SK-N-SH (cell line): ENCODE measurements at regions not wholly inside any gene's neighbourhood (a gene's known extent, or its start where the extent isn't known, plus 50 kb on each side); places are given as distances from the start of the nearest gene placed in this dataset.

Source experiments
- CTCF ChIA-PET: fragments of 300-600, 350-600 bp; formaldehyde crosslinking; extraction: SDS; loops from one replicate; lab custom pipeline; 2021; lab: Yijun Ruan, JAX
- POLR2A ChIA-PET: fragments of 350-600 bp; sonication (Branson Sonifier 250); formaldehyde crosslinking; extraction: SDS; loops from one replicate; lab custom pipeline; 2020; ENCODE audit warnings: antibody characterized with exemption, inconsistent platforms; lab: Yijun Ruan, JAX
- DNase-seq: peaks from one replicate; pipeline ENCODE4 v3.0.0; 2012
- H2AFZ ChIP-seq: fragments of 200-600 bp; sonication (generic); 2 replicates; pipeline ENCODE4 v1.8.1; 2016; ENCODE audit warnings: antibody characterized with exemption, mild to moderate bottlenecking, low read depth
- H3F3A ChIP-seq: fragments of 200-600 bp; sonication (generic); replicated peaks from 2 replicates; pipeline ENCODE3; 2016; ENCODE audit warnings: antibody characterized with exemption, mild to moderate bottlenecking; ENCODE audit not compliant: insufficient read depth
- H3K27ac ChIP-seq, 2 experiments: fragments of 200-500 bp in 1 of 2; fragments of 200-600 bp in 1 of 2; sonication (Bioruptor generic) in 1 of 2; sonication (generic), shearing (Covaris generic) in 1 of 2; 2 replicates each; pipeline versions ENCODE4 v1.5.1 to v1.6.1; 2014 to 2016; ENCODE audit warnings: low read depth in 2 of 2, inconsistent platforms in 1 of 2, low read length in 1 of 2, mild to moderate bottlenecking in 1 of 2, mixed read lengths in 1 of 2
- H3K27me3 ChIP-seq: fragments of 200-600 bp; sonication (generic), shearing (Covaris generic); 2 replicates; pipeline ENCODE4 v1.6.1; 2016; ENCODE audit warnings: mixed run types; ENCODE audit not compliant: insufficient read depth
- H3K36me3 ChIP-seq, 2 experiments: fragments of 200-500 bp in 1 of 2; fragments of 200-600 bp in 1 of 2; sonication (Bioruptor generic) in 1 of 2; sonication (generic) in 1 of 2; replicated peaks in 1 of 2; 2 replicates each; pipeline versions ENCODE3 to v1.5.1; 2014 to 2016; ENCODE audit warnings: low read length in 1 of 2, mild to moderate bottlenecking in 1 of 2; ENCODE audit not compliant: insufficient read depth in 2 of 2, control insufficient read depth in 1 of 2
- H3K4me1 ChIP-seq, 2 experiments: fragments of 200-500 bp in 1 of 2; fragments of 200-600 bp in 1 of 2; sonication (Bioruptor generic) in 1 of 2; sonication (generic), shearing (Covaris generic) in 1 of 2; 2 replicates each; pipeline versions ENCODE4 v1.5.1 to v1.6.1; 2014 to 2016; ENCODE audit warnings: low read depth in 1 of 2, low read length in 1 of 2, mixed run types in 1 of 2; ENCODE audit not compliant: insufficient read depth in 2 of 2, control insufficient read depth in 1 of 2
- H3K4me2 ChIP-seq: fragments of 200-600 bp; sonication (generic), shearing (Covaris generic); 2 replicates; pipeline ENCODE4 v1.6.1; 2017; ENCODE audit warnings: mixed run types
- H3K4me3 ChIP-seq, 2 experiments: fragments of 200-500 bp in 1 of 2; fragments of 200-600 bp in 1 of 2; sonication (Bioruptor generic) in 1 of 2; sonication (generic), shearing (Covaris generic) in 1 of 2; 2 replicates each; pipeline versions ENCODE4 v1.5.1 to v1.8.1; 2014 to 2016; ENCODE audit warnings: low read depth in 2 of 2, inconsistent platforms in 1 of 2, low read length in 1 of 2, mild to moderate bottlenecking in 1 of 2, mixed read lengths in 1 of 2, moderate library complexity in 1 of 2
- H3K79me2 ChIP-seq: fragments of 200-600 bp; sonication (generic); 2 replicates; pipeline ENCODE4 v1.8.1; 2017; ENCODE audit warnings: mild to moderate bottlenecking; ENCODE audit not compliant: insufficient read depth
- H3K9ac ChIP-seq: fragments of 200-600 bp; sonication (generic); 2 replicates; pipeline ENCODE4 v1.6.1; 2017; ENCODE audit warnings: mixed run types
- H3K9me2 ChIP-seq: fragments of 200-600 bp; sonication (generic); 2 replicates; pipeline ENCODE4 v1.6.1; 2017; ENCODE audit warnings: mixed run types
- H3K9me3 ChIP-seq: fragments of 200-600 bp; sonication (generic); 2 replicates; pipeline ENCODE4 v1.6.1; 2017; ENCODE audit warnings: mixed run types, mild to moderate bottlenecking, moderate library complexity
- H4K20me1 ChIP-seq: fragments of 200-600 bp; sonication (generic); 2 replicates; pipeline ENCODE4 v1.6.1; 2017; ENCODE audit warnings: mild to moderate bottlenecking, mixed run types; ENCODE audit not compliant: insufficient read depth
- ELF1 ChIP-seq: IDR thresholded peaks from 2 replicates; pipeline ENCODE4 v1.4.0; 2012
- FOSL2 ChIP-seq: IDR thresholded peaks from 2 replicates; pipeline ENCODE4 v1.4.0; 2012; ENCODE audit warnings: low read depth, mild to moderate bottlenecking, moderate library complexity, borderline replicate concordance
- FOXJ3 ChIP-seq: sonication (generic); formaldehyde crosslinking; IDR thresholded peaks from 2 replicates; pipeline ENCODE4 v1.5.1; 2020; ENCODE audit warnings: mild to moderate bottlenecking, missing genetic modification reagents
- GATA2 ChIP-seq: sonication (generic); formaldehyde crosslinking; IDR thresholded peaks from 2 replicates; pipeline ENCODE4 v1.5.0; 2020; ENCODE audit warnings: mild to moderate bottlenecking, missing genetic modification reagents
- JUND ChIP-seq: IDR thresholded peaks from 2 replicates; pipeline ENCODE4 v1.4.0; 2012
- MEF2A ChIP-seq: IDR thresholded peaks from 2 replicates; pipeline ENCODE4 v1.4.0; 2012; ENCODE audit warnings: low read depth, borderline replicate concordance
- MXI1 ChIP-seq: IDR thresholded peaks from 2 replicates; pipeline ENCODE4 v1.6.1; 2012; ENCODE audit warnings: mild to moderate bottlenecking, low read depth, low read length, improper control_type of control experiment
- NRF1 ChIP-seq: IDR thresholded peaks from 2 replicates; pipeline ENCODE4 v1.6.1; 2012; ENCODE audit warnings: low read depth, mild to moderate bottlenecking, low read length
- RAD21 ChIP-seq: IDR thresholded peaks from 2 replicates; pipeline ENCODE4 v1.6.1; 2012; ENCODE audit warnings: mild to moderate bottlenecking, low read length
- RCOR1 ChIP-seq: fragments of 150-350 bp; IDR thresholded peaks from 2 replicates; pipeline ENCODE4 v1.6.1; 2017; ENCODE audit warnings: antibody characterized with exemption, low read length
- RFX5 ChIP-seq: IDR thresholded peaks from 2 replicates; pipeline ENCODE4 v1.6.1; 2012; ENCODE audit warnings: mild to moderate bottlenecking, improper control_type of control experiment, low read length
- RXRA ChIP-seq: IDR thresholded peaks from 2 replicates; pipeline ENCODE4 v1.4.0; 2012; ENCODE audit warnings: low read depth, mild to moderate bottlenecking, borderline replicate concordance
- SMC3 ChIP-seq: IDR thresholded peaks from 2 replicates; pipeline ENCODE4 v1.6.1; 2012; ENCODE audit warnings: low read depth, low read length, improper control_type of control experiment
- TAF1 ChIP-seq: IDR thresholded peaks from 2 replicates; pipeline ENCODE4 v1.6.1; 2012; ENCODE audit warnings: low read depth, mild to moderate bottlenecking, low read length, moderate library complexity, borderline replicate concordance
- YY1 ChIP-seq: IDR thresholded peaks from 2 replicates; pipeline ENCODE4 v1.4.0; 2012; ENCODE audit warnings: low read depth, mild to moderate bottlenecking
- WGBS: methylation state at CpG from one replicate; pipeline ENCODE4 v1.1.6; 2017; ENCODE audit warnings: low lambda C conversion rate; 5-methylcytosine and 5-hydroxymethylcytosine counted together
- TF ChIP-seq, protein P1 (sequence below): IDR thresholded peaks from 2 replicates; pipeline ENCODE4 v1.4.0; 2012; ENCODE audit warnings: low read depth
- TF ChIP-seq, protein P2 (sequence below): fragments of 150-350 bp; IDR thresholded peaks from 2 replicates; pipeline ENCODE4 v1.6.1; 2017; ENCODE audit warnings: antibody characterized with exemption, low read length, low read depth, borderline replicate concordance
- TF ChIP-seq, protein P3 (sequence below): IDR thresholded peaks from 2 replicates; pipeline ENCODE4; 2012
- TF ChIP-seq, protein P4 (sequence below): IDR thresholded peaks from 2 replicates; pipeline ENCODE4 v1.4.0; 2012; ENCODE audit warnings: low read depth, borderline replicate concordance
- TF ChIP-seq, protein P5 (sequence below): fragments of 150-350 bp; IDR thresholded peaks from 2 replicates; pipeline ENCODE4 v1.6.1; 2016; ENCODE audit warnings: mild to moderate bottlenecking, low read depth, low read length

DNA sequence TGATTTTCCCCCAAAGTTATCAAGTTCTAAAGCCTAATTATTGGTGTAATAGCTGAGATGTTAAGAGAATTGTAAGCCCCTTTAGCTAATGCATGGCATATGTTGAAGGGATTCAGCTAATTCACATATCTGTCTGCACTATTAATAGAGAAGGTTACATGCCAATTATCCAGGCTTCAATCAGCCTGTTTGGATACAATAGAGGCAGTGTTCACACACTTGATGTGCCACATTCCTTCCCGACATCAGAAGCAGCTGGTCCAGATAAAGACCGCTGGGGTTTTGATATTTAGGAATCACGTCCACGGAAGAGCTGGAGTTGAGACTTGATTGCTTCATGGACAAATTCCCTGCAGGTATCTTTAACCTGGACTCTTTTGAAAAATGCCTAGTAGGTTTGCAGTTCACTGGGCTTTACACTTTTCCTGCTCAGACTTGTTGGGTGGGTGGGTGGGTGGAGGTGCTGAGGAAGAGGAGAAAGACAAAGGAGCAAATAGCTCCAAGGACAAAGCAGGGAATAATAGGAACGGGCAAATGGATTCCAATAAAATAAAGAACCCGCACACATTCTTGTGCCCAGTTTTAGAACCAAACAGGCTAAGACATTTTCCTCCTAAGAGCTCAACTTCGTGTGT is 142.6 kb upstream of the ZNF217 start:
- no peak for DNase-seq
- Histone ChIP-seq H3K27me3 (no peaks in the 10 kb centered on the region), H3K4me2 (peak overlapping the region; percentile 61), H3K27ac (peak overlapping the region; percentile 58 to 85), H3F3A (peaks cover 24% of the 10 kb centered on the region), H3K36me3 (no peaks in the 10 kb centered on the region), H2AFZ (peak overlapping the region; percentile 77), H3K4me1 (peaks cover 26 to 47% of the 10 kb centered on the region in 2 experiments), H3K9me2 (no peaks in the 10 kb centered on the region), H3K9ac (peak overlapping the region; percentile 52; the same call in 1 of the 2 replicates), H3K4me3 (no peak overlapping the region), H4K20me1 (no peaks in the 10 kb centered on the region), H3K79me2 (no peaks in the 10 kb centered on the region), H3K9me3 (no peaks in the 10 kb centered on the region)
- TF ChIP-seq RXRA (no peak), NRF1 (no peak), GATA2 (CRISPR knock-in tag) (no peak), RCOR1 (no peak), RAD21 (no peak), SMC3 (no peak), FOXJ3 (CRISPR knock-in tag) (no peak), JUND (no peak), RFX5 (no peak)
- TF ChIP-seq, protein P1, sequence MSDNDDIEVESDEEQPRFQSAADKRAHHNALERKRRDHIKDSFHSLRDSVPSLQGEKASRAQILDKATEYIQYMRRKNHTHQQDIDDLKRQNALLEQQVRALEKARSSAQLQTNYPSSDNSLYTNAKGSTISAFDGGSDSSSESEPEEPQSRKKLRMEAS = no peak
- TF ChIP-seq, protein P2, sequence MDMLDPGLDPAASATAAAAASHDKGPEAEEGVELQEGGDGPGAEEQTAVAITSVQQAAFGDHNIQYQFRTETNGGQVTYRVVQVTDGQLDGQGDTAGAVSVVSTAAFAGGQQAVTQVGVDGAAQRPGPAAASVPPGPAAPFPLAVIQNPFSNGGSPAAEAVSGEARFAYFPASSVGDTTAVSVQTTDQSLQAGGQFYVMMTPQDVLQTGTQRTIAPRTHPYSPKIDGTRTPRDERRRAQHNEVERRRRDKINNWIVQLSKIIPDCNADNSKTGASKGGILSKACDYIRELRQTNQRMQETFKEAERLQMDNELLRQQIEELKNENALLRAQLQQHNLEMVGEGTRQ = no peak
- TF ChIP-seq, protein P3, sequence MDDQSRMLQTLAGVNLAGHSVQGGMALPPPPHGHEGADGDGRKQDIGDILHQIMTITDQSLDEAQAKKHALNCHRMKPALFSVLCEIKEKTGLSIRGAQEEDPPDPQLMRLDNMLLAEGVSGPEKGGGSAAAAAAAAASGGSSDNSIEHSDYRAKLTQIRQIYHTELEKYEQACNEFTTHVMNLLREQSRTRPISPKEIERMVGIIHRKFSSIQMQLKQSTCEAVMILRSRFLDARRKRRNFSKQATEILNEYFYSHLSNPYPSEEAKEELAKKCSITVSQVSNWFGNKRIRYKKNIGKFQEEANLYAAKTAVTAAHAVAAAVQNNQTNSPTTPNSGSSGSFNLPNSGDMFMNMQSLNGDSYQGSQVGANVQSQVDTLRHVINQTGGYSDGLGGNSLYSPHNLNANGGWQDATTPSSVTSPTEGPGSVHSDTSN = no peak
- POLR2A ChIA-PET = interaction anchor here (1.0 to 1.4 kb wide), 2 partner anchors 15 to 142 kb away, joined by 4 to 5 read pairs; partner anchors contain the start of gene ZNF217
- CTCF ChIA-PET = interaction anchor here (0.7 to 1.1 kb wide), 2 partner anchors 13 to 327 kb away, joined by 3 to 5 read pairs; no protein-coding TSS in a partner anchor
- WGBS = 76% methylated on average over 7 of the region's 7 CpGs

DNA sequence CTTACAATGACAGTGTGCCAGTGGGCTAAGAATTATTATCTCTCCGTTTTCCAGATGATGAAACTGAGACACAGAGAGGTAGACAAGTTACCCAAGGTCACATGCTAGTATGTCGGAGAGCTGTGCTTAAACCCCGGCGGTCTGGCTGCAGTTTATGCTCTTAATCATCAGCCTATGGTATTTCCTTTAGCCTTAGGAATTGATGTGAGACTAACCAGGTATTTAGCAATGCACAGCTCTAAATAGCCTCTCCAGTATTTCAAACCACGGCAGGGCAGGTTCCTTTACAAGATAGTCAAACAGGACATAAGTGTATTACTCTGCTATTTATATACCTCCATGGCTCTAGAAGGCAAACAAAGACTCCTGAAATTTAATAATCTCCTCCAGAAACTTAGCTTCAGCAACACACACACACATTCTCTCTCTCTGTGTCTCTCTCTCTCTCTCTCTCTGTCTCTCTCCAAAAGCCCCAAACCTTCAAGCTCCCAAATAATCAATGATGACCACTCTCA is 142.0 kb upstream of the ZNF217 start:
- Histone ChIP-seq H3K79me2 (no peaks in the 10 kb centered on the region), H3F3A (peaks cover 22% of the 10 kb centered on the region), H3K27me3 (no peaks in the 10 kb centered on the region), H3K9me2 (no peaks in the 10 kb centered on the region), H2AFZ (peak overlapping the region; percentile 62), H3K27ac (peak overlapping the region; percentile 58 to 85; a peak in 3 of 4 replicates), H3K9me3 (no peaks in the 10 kb centered on the region), H3K9ac (peak overlapping the region; percentile 52; the same call in 1 of the 2 replicates), H3K4me2 (peak overlapping the region; percentile 61), H4K20me1 (no peaks in the 10 kb centered on the region), H3K4me1 (peaks cover 26 to 47% of the 10 kb centered on the region in 2 experiments), H3K4me3 (no peak overlapping the region), H3K36me3 (no peaks in the 10 kb centered on the region)
- POLR2A ChIA-PET = interaction anchor here (1.0 to 1.4 kb wide), 2 partner anchors 15 to 141 kb away, joined by 4 to 5 read pairs; partner anchors contain the start of gene ZNF217
- CTCF ChIA-PET = no interaction called here
- DNase-seq = no peak
- WGBS = 6% methylated on average over 5 of the region's 5 CpGs
- TF ChIP-seq FOSL2 = peak; percentile 76
- TF ChIP-seq, protein P4, sequence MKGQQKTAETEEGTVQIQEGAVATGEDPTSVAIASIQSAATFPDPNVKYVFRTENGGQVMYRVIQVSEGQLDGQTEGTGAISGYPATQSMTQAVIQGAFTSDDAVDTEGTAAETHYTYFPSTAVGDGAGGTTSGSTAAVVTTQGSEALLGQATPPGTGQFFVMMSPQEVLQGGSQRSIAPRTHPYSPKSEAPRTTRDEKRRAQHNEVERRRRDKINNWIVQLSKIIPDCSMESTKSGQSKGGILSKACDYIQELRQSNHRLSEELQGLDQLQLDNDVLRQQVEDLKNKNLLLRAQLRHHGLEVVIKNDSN = peak; percentile 56; the same call in 1 of the 2 replicates
- peak; percentile 69; the same call in 1 of the 2 replicates for TF ChIP-seq RXRA
- TF ChIP-seq ELF1 = no peak
- no peak for TF ChIP-seq RFX5
- TF ChIP-seq FOXJ3 (CRISPR knock-in tag) = no peak
- no peak for TF ChIP-seq YY1
- no peak for TF ChIP-seq RCOR1
- TF ChIP-seq MXI1 = no peak
- peak; percentile 8; the same call in 1 of the 2 replicates for TF ChIP-seq SMC3
- no peak for TF ChIP-seq NRF1
- TF ChIP-seq GATA2 (CRISPR knock-in tag) = no peak
- TF ChIP-seq, protein P3 = peak; percentile 67
- no peak for TF ChIP-seq TAF1
- no peak for TF ChIP-seq MEF2A
- TF ChIP-seq, protein P5, sequence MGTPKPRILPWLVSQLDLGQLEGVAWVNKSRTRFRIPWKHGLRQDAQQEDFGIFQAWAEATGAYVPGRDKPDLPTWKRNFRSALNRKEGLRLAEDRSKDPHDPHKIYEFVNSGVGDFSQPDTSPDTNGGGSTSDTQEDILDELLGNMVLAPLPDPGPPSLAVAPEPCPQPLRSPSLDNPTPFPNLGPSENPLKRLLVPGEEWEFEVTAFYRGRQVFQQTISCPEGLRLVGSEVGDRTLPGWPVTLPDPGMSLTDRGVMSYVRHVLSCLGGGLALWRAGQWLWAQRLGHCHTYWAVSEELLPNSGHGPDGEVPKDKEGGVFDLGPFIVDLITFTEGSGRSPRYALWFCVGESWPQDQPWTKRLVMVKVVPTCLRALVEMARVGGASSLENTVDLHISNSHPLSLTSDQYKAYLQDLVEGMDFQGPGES = no peak
